ENCODE measurements at regions not wholly inside any gene's neighbourhood (a gene's known extent, or its start where the extent isn't known, plus 50 kb on each side); places are given as distances from the start of the nearest gene placed in this dataset.

GRCh38 chr10:84059526-84059925, 79.8 kb upstream of the GHITM start:
- Histone ChIP-seq H3K27me3 (ENCODE audit: control insufficient read depth in 1 of 2, insufficient read depth in 2 of 2, low read length in 1 of 2) (peaks cover 0 to 1% of the 10 kb centered on the region in 2 donors), H3K4me1 (ENCODE audit: control insufficient read depth in 1 of 2, insufficient read depth in 2 of 2, low read length in 2 of 2) (no peaks in the 10 kb centered on the region), H3K36me3 (ENCODE audit: control insufficient read depth in 1 of 2, insufficient read depth in 2 of 2, low read length in 1 of 2) (no peaks in the 10 kb centered on the region), H3K9me3 (ENCODE audit: control insufficient read depth, low read length) (peaks cover 2% of the 10 kb centered on the region), H3K27ac (ENCODE audit: low read depth in 1 of 2, low read length in 2 of 2) (no peak overlapping the region), H3K4me3 (ENCODE audit: low read length in 2 of 2) (no peak overlapping the region)
- intact Hi-C loops (cut with DNase I): no loop called here
- no peak for DNase-seq
- WGBS, 2 donors: 65 to 77% methylated on average over 3 of the region's 3 CpGs
- no peak for ATAC-seq (ENCODE audit: low FRiP score)

- ATAC-seq (ENCODE audit: low FRiP score) (no peak), DNase-seq (no peak)
- Histone ChIP-seq H3K4me1 (ENCODE audit: control insufficient read depth in 1 of 2, insufficient read depth in 2 of 2, low read length in 2 of 2) (no peaks in the 10 kb centered on the region), H3K9me3 (ENCODE audit: control insufficient read depth, low read length) (no peaks in the 10 kb centered on the region), H3K36me3 (ENCODE audit: control insufficient read depth in 1 of 2, insufficient read depth in 2 of 2, low read length in 1 of 2) (no peaks in the 10 kb centered on the region), H3K27me3 (ENCODE audit: control insufficient read depth in 1 of 2, insufficient read depth in 2 of 2, low read length in 1 of 2) (no peaks in the 10 kb centered on the region), H3K27ac (ENCODE audit: low read depth in 1 of 2, low read length in 2 of 2) (no peak overlapping the region), H3K4me3 (ENCODE audit: low read length in 2 of 2) (no peak overlapping the region)
- intact Hi-C loops (cut with DNase I): no loop called here
These were observed 75.9 kb upstream of the GHITM start for GRCh38 chr10:84063440-84063839.

DNA sequence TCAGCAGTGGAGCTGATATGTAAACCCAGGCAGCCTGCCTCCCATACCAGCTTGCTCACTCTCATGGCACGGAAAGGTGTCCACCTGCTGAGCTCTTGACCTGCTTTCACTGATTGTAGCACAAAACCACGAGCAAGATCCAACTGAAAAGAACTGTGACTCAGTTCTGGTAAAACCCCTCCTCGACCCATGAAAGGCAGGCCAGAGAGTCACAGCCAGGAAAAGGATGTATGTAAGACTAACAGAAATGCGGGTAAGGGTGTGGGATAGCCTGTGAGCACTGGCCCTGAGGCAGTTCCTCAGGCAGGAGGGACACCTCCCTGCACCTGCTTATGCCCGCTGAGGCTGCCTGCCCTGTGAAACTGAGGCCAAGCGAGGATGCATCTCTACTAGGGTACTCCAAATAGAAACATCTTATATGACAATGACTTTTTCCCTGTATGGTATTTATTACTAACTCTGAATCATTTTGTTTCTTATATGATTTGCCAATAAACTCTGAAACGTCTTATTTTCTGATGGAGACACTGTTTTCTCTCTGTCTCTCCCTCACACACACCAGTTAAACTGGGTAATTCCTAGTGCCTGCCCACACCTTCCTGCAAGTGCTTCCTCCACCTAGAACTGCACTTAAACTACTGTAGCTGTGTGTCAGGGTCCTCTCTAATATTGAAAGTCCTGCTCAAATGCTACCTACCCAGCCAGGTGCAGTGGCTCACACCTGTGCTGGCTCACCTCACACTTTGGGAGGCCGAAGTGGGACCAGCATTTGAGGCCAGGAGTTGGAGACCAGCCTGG, 73.3 kb upstream of the GHITM start:
- Histone ChIP-seq H3K9me3 (ENCODE audit: control insufficient read depth, low read length) (no peaks in the 10 kb centered on the region), H3K27ac (ENCODE audit: low read depth in 1 of 2, low read length in 2 of 2) (no peak overlapping the region), H3K27me3 (ENCODE audit: control insufficient read depth in 1 of 2, insufficient read depth in 2 of 2, low read length in 1 of 2) (no peaks in the 10 kb centered on the region), H3K4me3 (ENCODE audit: low read length in 2 of 2) (no peak overlapping the region), H3K4me1 (ENCODE audit: control insufficient read depth in 1 of 2, insufficient read depth in 2 of 2, low read length in 2 of 2) (no peaks in the 10 kb centered on the region), H3K36me3 (ENCODE audit: control insufficient read depth in 1 of 2, insufficient read depth in 2 of 2, low read length in 1 of 2) (no peaks in the 10 kb centered on the region)
- intact Hi-C loops (cut with DNase I): no loop called here
- WGBS, 2 donors: 72 to 75% methylated on average over 8 of the region's 8 CpGs
- ATAC-seq (ENCODE audit: low FRiP score): no peak
- DNase-seq: no peak

GRCh38 chr10:84074521-84074920, 64.8 kb upstream of the GHITM start:
- no peaks in the 10 kb centered on the region for H3K4me1 ChIP-seq (ENCODE audit: control insufficient read depth in 1 of 2, insufficient read depth in 2 of 2, low read length in 2 of 2)
- no peak for DNase-seq
- no peak for ATAC-seq (ENCODE audit: low FRiP score)
- H3K27me3 ChIP-seq (ENCODE audit: control insufficient read depth in 1 of 2, insufficient read depth in 2 of 2, low read length in 1 of 2): no peaks in the 10 kb centered on the region
- no peak overlapping the region for H3K4me3 ChIP-seq (ENCODE audit: low read length in 2 of 2)
- intact Hi-C loops (cut with DNase I): no loop called here
- no peaks in the 10 kb centered on the region for H3K9me3 ChIP-seq (ENCODE audit: control insufficient read depth, low read length)
- WGBS, 2 donors: 68 to 71% methylated on average over 3 of the region's 3 CpGs
- no peak overlapping the region for H3K27ac ChIP-seq (ENCODE audit: low read depth in 1 of 2, low read length in 2 of 2)
- no peaks in the 10 kb centered on the region for H3K36me3 ChIP-seq (ENCODE audit: control insufficient read depth in 1 of 2, insufficient read depth in 2 of 2, low read length in 1 of 2)

DNA sequence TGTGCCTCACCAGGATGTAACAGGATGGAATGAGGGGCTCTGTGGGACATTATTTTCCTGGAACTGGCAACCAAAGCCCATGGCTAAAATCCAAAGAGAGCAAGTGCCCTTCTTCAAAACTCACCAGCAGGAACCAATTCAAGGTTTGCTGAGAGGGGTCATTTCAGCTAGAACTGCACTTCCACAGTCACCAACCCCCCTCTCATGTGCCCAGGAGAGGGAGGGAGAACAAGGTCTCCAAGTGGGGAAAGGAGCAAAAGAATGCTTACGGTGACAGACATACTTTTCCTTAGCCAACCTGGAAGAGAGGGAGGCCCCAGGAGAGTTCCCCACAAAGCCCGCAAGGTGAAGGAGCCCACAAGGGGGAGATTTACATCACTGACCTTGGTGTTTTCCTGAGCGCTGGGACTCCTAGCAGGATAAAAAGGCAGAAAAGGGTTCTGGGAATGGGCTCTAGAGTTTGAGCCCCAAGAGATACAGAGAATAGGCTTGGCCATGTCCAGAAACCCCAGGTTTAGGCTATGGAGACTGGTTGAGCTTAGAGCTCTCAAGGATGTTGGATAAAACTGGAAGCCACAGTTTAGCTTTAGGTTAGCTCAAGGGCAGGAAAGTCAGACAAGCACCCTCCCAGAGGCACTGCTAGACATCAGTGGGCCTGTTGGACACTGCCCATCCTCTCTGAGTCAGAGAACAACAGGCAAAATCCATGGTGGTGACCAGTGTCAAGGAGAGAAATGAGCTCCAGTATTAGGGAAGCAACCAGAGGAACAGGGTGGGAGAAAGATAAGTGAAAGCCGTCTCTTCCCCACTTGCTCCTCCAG, 63.9 kb upstream of the GHITM start:
- no peaks in the 10 kb centered on the region for H3K36me3 ChIP-seq (ENCODE audit: control insufficient read depth in 1 of 2, insufficient read depth in 2 of 2, low read length in 1 of 2)
- intact Hi-C loops (cut with DNase I): no loop called here
- no peaks in the 10 kb centered on the region for H3K27me3 ChIP-seq (ENCODE audit: control insufficient read depth in 1 of 2, insufficient read depth in 2 of 2, low read length in 1 of 2)
- DNase-seq (no peak), ATAC-seq (ENCODE audit: low FRiP score) (peak; percentile 38)
- H3K9me3 ChIP-seq (ENCODE audit: control insufficient read depth, low read length): no peaks in the 10 kb centered on the region
- H3K4me1 ChIP-seq (ENCODE audit: control insufficient read depth in 1 of 2, insufficient read depth in 2 of 2, low read length in 2 of 2): no peaks in the 10 kb centered on the region
- WGBS, 2 donors: 90 to 91% methylated on average over 4 of the region's 4 CpGs
- no peak overlapping the region for H3K4me3 ChIP-seq (ENCODE audit: low read length in 2 of 2)
- no peak overlapping the region for H3K27ac ChIP-seq (ENCODE audit: low read depth in 1 of 2, low read length in 2 of 2)

- intact Hi-C loops (cut with DNase I): no loop called here
- Histone ChIP-seq H3K4me1 (ENCODE audit: control insufficient read depth in 1 of 2, insufficient read depth in 2 of 2, low read length in 2 of 2) (no peaks in the 10 kb centered on the region), H3K27me3 (ENCODE audit: control insufficient read depth in 1 of 2, insufficient read depth in 2 of 2, low read length in 1 of 2) (no peaks in the 10 kb centered on the region), H3K36me3 (ENCODE audit: control insufficient read depth in 1 of 2, insufficient read depth in 2 of 2, low read length in 1 of 2) (no peaks in the 10 kb centered on the region), H3K4me3 (ENCODE audit: low read length in 2 of 2) (no peak overlapping the region), H3K9me3 (ENCODE audit: control insufficient read depth, low read length) (no peaks in the 10 kb centered on the region), H3K27ac (ENCODE audit: low read depth in 1 of 2, low read length in 2 of 2) (no peak overlapping the region)
- 35 to 43% methylated on average over 1 of the region's 1 CpG for WGBS, 2 donors
- ATAC-seq (ENCODE audit: low FRiP score) (peak; percentile 69), DNase-seq (no peak)
These were observed 63.3 kb upstream of the GHITM start for GRCh38 chr10:84076047-84076388.

DNA sequence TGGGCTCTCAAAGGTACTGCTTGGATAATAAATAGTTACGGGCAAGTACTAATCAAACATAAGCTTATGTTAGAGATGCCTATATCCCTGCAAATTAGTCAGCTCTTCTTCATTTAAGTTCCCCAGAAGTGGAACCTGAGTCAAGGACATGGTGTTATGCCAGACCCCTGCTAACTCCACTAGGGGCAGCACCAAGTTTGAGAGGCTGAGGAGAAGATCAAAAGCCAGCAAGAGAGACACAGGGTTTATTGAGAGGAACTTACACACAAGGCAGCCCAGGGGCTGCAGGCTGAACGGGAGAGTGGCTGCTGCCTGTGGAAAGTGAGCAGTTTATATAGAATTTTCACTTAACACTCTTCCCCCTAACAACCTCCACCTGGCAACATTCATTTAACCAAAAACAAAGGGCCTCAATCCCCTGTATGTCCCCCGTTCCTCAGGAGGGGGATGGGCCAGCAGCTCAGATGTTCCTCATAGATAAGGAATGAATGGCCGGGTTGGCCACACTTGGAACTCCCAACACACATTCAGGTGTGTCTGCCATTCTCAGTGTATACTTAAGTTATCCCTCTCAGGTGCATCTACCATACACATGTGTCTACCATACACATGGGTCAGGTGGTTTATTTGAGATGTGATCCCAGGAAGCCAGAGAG, 62.6 kb upstream of the GHITM start:
- ATAC-seq (ENCODE audit: low FRiP score) (no peak), DNase-seq (no peak)
- no peaks in the 10 kb centered on the region for H3K9me3 ChIP-seq (ENCODE audit: control insufficient read depth, low read length)
- H3K4me3 ChIP-seq (ENCODE audit: low read length in 2 of 2): no peak overlapping the region
- H3K36me3 ChIP-seq (ENCODE audit: control insufficient read depth in 1 of 2, insufficient read depth in 2 of 2, low read length in 1 of 2): no peaks in the 10 kb centered on the region
- intact Hi-C loops (cut with DNase I): no loop called here
- H3K27ac ChIP-seq (ENCODE audit: low read depth in 1 of 2, low read length in 2 of 2): no peak overlapping the region
- no peaks in the 10 kb centered on the region for H3K4me1 ChIP-seq (ENCODE audit: control insufficient read depth in 1 of 2, insufficient read depth in 2 of 2, low read length in 2 of 2)
- WGBS, 2 donors: 63 to 75% methylated on average over 4 of the region's 4 CpGs
- H3K27me3 ChIP-seq (ENCODE audit: control insufficient read depth in 1 of 2, insufficient read depth in 2 of 2, low read length in 1 of 2): no peaks in the 10 kb centered on the region

DNA sequence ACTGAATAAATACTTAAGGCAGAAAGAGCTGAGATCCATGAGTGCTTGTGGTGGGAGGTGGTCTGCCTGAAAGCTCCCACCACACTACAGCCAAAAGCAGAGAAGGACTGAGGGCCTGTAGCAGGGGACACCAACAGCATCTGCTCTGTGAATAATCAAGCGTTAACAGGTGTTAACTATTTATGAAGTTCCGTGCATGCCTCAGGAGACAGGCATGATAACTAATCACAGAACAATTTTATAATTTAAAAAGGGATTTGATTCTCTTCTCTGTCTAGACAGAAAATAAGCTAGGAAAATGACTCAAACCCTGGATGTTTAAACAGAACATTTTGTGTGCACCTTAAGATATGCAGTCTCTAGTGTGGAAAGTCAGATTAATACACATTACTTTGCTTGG, 61.5 kb upstream of the GHITM start:
- no peaks in the 10 kb centered on the region for H3K4me1 ChIP-seq (ENCODE audit: control insufficient read depth in 1 of 2, insufficient read depth in 2 of 2, low read length in 2 of 2)
- H3K27ac ChIP-seq (ENCODE audit: low read depth in 1 of 2, low read length in 2 of 2): no peak overlapping the region
- WGBS, 2 donors: 86 to 90% methylated on average over 2 of the region's 2 CpGs
- ATAC-seq (ENCODE audit: low FRiP score): no peak
- intact Hi-C loops (cut with DNase I): no loop called here
- no peak overlapping the region for H3K4me3 ChIP-seq (ENCODE audit: low read length in 2 of 2)
- no peaks in the 10 kb centered on the region for H3K36me3 ChIP-seq (ENCODE audit: control insufficient read depth in 1 of 2, insufficient read depth in 2 of 2, low read length in 1 of 2)
- no peaks in the 10 kb centered on the region for H3K27me3 ChIP-seq (ENCODE audit: control insufficient read depth in 1 of 2, insufficient read depth in 2 of 2, low read length in 1 of 2)
- DNase-seq: no peak
- H3K9me3 ChIP-seq (ENCODE audit: control insufficient read depth, low read length): no peaks in the 10 kb centered on the region

DNA sequence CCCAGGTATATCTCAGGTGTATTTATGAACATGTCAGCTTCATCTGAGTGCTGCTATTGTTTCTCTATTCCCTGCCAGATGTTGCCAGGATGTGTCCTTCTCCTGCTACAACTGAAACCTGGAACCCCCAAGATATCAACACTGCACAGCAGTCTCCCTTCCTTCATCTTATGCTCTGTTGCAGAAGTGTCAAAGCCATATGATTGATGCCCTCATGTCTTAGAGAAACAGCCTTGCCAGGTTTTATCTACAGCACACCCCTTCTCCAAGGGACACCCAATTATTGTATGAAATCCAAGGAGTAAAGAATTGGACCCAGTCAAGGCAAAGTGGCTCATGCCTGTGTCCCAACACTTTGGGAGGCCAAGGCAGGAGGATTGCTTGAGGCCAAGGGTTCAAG, 60.5 kb upstream of the GHITM start:
- Histone ChIP-seq H3K4me1 (ENCODE audit: control insufficient read depth in 1 of 2, insufficient read depth in 2 of 2, low read length in 2 of 2) (no peaks in the 10 kb centered on the region), H3K27ac (ENCODE audit: low read depth in 1 of 2, low read length in 2 of 2) (no peak overlapping the region), H3K27me3 (ENCODE audit: control insufficient read depth in 1 of 2, insufficient read depth in 2 of 2, low read length in 1 of 2) (no peaks in the 10 kb centered on the region), H3K36me3 (ENCODE audit: control insufficient read depth in 1 of 2, insufficient read depth in 2 of 2, low read length in 1 of 2) (no peaks in the 10 kb centered on the region), H3K4me3 (ENCODE audit: low read length in 2 of 2) (no peak overlapping the region), H3K9me3 (ENCODE audit: control insufficient read depth, low read length) (no peaks in the 10 kb centered on the region)
- intact Hi-C loops (cut with DNase I): no loop called here
- ATAC-seq (ENCODE audit: low FRiP score) (no peak), DNase-seq (no peak)

Measured in aorta (tissue), 5 donors.